D341Med (cell line): ENCODE measurements at regions not wholly inside any gene's neighbourhood (a gene's known extent, or its start where the extent isn't known, plus 50 kb on each side); places are given as distances from the start of the nearest gene placed in this dataset.

Source experiments
- DNase-seq: peaks from one replicate; pipeline ENCODE4 v3.0.0; 2012; ENCODE audit warnings: low spot score

GRCh38 chr6:14664112-14664601 lies 546.6 kb downstream of the CD83 start:
- no peak for DNase-seq

DNA sequence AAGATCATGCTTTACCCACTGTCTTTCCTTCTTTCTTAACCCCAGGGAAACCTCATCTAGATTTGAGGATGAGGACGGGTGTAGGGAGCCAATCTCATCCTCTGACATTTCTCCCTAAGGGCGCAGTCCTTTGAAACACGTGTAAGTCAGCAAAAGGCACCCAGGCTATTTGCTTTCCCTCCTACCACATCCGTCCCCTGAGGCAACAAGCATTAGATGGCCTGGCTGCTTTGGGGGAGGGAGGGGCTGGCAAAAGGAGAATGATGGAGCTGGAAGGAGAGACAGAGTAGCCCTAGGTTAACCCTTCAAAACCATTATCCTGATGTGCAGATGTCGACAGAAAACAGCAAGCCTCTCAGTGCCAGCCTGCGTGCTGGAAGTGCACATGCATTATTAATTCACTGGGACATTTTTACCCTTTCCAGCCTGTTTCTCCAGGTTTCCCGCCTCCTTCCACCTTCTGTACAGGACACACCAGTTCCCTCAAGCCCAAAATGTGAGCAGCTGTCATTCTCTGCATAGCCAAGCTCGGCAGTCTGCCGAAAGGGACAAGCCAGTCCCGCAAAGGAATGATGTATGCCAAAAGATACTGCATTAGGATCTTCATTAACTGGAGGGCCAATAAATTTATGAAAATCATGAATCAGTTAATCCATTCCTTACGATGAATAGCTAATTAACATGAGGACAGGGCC lies 547.2 kb downstream of the CD83 start:
- DNase-seq: no peak

GRCh38 chr6:14665827-14666724 lies 548.5 kb downstream of the CD83 start:
- no peak for DNase-seq

GRCh38 chr6:14670806-14671205 lies 553.2 kb downstream of the CD83 start:
- DNase-seq: no peak

DNA sequence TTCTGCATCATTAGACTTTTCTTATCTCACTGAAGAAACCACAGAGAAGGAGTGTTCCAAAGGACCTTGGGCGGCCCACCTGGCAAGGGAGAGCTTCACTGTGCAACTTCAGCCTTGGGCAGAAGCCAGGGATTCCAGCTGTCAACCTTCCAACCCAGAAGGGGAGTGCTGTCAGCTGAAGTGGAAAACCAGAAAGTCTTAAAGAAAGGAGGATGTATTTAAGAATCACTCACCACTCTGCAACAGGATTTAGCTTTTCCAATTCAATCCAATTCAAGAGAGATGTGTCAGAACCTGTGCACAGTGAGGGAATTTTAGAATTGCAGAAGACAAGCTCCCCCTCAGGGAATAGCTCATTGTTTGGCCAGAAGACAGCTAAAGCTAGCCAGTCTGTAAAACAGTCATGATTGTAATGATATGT lies 553.7 kb downstream of the CD83 start:
- DNase-seq: no peak

DNA sequence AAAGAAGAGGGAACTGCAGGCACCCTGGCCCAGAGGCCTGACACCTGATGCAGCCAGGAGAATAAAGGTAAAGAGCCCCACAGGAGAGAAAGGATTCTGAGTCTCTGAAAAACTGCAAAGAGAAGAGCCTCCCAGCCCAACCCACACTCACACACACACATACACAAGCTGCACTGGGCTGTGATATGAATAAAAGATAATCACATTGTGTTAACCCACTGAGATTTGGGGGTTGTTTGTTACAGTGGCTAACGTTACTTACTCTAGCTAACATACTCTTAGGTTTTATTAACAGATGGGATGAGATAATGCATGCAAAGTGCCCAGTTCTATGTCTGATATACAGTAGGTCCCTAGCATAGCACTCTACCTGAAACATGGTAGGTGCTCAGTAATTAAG lies 554.4 kb downstream of the CD83 start:
- no peak for DNase-seq

- no peak for DNase-seq
These were observed 555.6 kb downstream of the CD83 start for GRCh38 chr6:14673201-14673600.

- no peak for DNase-seq
These were observed 556.9 kb downstream of the CD83 start for GRCh38 chr6:14674458-14674857.

DNA sequence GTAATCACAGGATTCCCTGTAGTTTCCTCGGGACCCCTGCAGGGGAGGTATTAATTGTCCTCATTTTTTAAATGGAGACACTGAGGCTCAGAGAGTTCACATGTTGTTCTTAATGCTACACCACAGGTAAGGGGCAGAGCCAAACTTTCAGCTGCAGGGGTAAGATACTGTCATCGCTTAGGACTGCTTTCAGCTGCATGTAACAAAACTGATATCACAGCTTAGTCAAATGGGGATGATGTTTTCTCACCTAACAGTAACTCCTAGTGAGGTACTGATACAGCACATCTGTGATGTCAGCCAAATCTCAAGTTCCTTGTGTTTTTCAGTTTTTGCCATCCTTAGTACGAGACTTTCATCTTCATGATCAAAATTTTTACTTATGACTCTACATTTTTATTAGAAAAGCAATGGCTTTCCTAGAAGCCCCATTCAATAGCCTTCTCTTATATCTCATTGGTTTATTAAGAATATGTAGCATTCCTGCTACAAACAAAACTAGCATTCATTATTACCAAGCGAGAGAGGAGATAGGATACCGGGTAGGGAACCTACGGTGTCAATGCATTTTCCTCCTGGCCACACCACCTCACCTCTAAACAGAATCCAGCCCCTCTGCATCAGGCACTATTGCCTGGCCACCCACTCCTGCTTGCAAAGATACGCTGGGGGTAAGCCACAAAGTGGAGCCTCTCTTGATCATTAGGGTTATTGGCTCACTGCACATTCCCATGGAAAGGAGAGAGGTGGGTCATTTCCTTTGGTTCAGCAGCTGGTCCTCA lies 557.5 kb downstream of the CD83 start:
- no peak for DNase-seq

DNA sequence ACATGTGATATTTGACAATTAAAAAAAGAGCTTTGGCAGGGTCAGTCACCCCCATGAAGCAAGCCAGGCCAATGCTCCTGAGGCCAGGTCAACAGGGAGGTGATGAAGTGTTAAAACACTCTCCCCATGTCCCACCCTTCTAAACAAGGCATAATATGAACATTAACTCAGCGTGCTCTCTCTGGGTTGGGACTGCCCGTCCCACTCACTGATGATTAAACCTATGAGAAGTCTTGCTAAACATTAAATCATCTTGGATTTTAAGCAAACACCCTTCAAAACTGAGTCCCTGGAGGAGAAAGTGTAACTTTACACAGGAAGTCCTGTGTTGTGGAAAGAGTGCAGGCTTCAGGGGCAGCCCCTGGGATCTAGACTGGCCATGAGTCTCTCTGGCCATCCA lies 558.5 kb downstream of the CD83 start:
- no peak for DNase-seq

GRCh38 chr6:14676977-14677781 lies 559.6 kb downstream of the CD83 start:
- DNase-seq: no peak

DNA sequence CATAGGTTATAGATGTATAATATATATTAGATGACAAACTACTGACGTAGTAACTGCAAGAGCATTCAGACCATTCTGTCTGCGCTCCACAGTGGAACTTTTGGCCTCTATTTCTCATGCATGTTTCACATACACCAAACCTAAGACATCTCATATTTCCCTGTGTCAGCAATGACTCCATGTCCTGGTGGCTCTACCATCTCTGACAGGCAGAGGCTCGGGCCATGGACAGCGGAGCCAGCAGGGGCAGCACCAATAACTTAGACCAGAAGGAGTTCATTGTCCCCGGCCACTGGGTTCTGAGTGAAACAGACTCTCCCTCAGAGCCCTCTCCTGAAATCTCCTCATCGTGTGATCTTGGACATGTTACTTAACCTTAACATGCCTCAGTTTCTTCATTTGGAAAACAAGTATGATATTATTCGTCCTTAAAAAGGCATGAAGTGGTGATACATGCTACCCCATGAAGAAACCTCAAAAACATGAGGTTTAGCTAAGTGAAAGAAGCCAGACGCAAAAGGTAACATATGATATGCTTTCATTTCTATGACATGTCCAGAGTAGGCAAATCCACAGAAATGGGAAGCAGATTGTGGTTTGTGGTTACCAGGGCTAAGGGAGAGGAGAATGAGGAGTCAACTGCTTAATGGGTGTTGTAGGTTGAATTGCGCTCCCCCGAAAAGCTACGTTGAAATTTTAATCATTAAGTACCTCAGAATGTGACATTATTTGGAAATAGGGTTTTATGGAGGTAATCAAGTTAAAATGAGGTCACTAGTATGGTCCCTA lies 564.0 kb upstream of the JARID2 start:
- DNase-seq: no peak

DNA sequence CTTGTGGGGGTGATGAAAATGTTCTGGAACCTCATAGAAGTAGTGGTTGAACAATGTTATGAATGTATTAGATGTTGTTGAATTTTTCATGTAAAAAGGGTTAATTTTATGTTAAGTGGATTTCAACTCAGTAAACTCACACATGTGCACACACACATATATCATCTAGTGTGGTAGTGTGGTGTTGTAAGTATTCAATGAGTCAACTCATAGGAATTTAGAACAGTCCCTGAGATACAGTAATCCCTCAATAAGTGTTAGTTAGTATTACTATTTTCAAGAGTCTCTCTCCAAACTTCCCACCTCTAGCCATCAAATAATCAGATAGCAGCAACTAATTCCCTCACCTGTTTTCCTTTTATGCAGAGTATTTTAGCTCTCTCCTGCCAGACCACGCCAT lies 563.1 kb upstream of the JARID2 start:
- no peak for DNase-seq

DNA sequence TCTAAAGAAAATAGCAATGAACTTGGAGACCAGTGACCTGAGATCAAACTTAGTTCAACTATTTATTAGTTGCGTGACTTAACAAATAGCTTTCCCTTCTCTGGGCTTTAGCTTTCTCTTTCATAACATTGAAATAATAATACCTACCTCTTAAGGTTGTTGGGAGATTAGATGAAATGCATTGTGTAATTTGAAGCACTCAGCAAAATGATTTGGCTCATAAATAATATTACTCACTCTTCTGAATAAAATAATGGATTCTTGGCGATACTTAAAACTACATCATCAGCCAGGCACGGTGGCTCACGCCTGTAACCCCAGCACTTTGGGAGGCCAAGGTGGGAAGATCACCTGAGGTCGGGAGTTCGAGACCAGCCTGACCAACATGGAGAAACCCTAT lies 556.2 kb upstream of the JARID2 start:
- no peak for DNase-seq

DNA sequence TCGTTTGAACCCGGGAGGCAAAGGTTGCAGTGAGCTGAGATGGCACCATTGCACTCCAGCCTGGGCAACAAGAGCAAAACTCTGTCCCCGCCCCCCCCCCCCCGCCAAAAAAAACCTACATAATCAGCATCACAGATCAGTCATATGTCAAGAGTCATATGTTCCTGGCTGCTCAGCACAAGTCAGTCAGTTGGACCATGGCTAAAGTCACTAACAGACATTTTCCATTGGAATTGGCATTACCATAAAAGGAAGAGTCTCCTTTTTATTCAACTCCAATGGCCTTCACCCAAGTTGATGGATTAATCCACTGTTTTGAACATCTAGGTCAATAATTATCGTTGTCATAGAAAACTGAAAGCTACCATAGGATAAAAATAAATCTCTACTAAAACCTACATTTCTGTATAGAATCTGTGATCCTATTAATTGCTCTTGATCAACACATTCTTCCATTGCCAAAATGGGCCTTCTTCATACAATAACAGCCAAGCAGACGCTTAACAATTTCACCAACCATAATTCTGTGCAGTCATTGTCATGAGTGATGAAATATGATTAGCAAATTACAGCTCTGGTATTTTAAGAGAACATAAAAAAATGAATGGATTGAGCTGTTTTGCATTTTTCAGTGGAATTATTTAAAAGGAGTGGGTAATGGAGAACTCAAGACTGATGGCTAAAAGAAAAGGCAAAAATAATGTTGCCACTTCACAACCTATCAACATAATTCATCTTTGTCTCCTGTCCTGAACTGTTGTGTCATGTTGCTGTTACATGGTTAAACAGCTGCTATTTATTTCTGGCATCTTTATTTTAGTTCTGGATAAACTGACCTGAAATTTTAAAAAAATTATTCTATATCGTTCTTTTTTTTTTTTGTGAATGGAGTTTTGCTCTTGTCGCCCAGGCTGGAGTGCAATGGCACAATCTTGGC lies 555.5 kb upstream of the JARID2 start:
- no peak for DNase-seq

GRCh38 chr6:14692208-14692607 lies 553.7 kb upstream of the JARID2 start:
- DNase-seq: no peak

GRCh38 chr6:14693301-14694192 lies 552.3 kb upstream of the JARID2 start:
- no peak for DNase-seq

- no peak for DNase-seq
These were observed 551.6 kb upstream of the JARID2 start for GRCh38 chr6:14694308-14694707.

- DNase-seq: no peak
These were observed 550.3 kb upstream of the JARID2 start for GRCh38 chr6:14695579-14695978.
